ENCODE measurements at regions not wholly inside any gene's neighbourhood (a gene's known extent, or its start where the extent isn't known, plus 50 kb on each side); places are given as distances from the start of the nearest gene placed in this dataset.

DNA sequence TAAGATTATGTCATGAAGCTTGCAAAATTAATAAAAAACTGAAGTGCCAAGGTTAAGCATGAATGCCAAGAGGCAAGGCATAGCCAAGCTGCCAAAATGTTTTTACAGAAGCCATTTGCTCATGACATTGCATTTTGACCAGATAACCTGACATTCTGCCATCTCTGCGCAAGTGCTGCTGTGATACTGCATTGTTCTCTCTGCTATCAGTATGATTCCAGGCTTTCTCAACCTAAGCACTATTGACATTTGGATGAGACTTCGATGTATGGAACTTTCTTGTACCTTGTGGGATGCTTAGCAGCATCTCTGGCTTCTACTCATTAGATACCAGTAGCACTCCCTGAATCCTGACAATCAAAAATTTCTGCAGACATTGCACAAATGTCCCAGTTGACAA, 139.2 kb downstream of the RASSF9 start (continued):
- TF ChIP-seq CBFB (CRISPR knock-in tag; IDR thresholded peaks at IDR 0.05) = no peak
- TF ChIP-seq SREBF2 (CRISPR knock-in tag; IDR thresholded peaks at IDR 0.05) = no peak
- TF ChIP-seq, protein P1, sequence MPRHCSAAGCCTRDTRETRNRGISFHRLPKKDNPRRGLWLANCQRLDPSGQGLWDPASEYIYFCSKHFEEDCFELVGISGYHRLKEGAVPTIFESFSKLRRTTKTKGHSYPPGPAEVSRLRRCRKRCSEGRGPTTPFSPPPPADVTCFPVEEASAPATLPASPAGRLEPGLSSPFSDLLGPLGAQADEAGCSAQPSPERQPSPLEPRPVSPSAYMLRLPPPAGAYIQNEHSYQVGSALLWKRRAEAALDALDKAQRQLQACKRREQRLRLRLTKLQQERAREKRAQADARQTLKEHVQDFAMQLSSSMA (CRISPR knock-in tag; IDR thresholded peaks at IDR 0.05) = no peak
- TF ChIP-seq, protein P2, sequence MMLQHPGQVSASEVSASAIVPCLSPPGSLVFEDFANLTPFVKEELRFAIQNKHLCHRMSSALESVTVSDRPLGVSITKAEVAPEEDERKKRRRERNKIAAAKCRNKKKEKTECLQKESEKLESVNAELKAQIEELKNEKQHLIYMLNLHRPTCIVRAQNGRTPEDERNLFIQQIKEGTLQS (IDR thresholded peaks at IDR 0.05) = no peak
- TF ChIP-seq, protein P2 (CRISPR knock-in tag; conservative IDR thresholded peaks at IDR 0.05) = no peak
- TF ChIP-seq, protein P3, sequence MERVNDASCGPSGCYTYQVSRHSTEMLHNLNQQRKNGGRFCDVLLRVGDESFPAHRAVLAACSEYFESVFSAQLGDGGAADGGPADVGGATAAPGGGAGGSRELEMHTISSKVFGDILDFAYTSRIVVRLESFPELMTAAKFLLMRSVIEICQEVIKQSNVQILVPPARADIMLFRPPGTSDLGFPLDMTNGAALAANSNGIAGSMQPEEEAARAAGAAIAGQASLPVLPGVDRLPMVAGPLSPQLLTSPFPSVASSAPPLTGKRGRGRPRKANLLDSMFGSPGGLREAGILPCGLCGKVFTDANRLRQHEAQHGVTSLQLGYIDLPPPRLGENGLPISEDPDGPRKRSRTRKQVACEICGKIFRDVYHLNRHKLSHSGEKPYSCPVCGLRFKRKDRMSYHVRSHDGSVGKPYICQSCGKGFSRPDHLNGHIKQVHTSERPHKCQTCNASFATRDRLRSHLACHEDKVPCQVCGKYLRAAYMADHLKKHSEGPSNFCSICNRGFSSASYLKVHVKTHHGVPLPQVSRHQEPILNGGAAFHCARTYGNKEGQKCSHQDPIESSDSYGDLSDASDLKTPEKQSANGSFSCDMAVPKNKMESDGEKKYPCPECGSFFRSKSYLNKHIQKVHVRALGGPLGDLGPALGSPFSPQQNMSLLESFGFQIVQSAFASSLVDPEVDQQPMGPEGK (CRISPR knock-in tag; IDR thresholded peaks at IDR 0.05; ENCODE audit: borderline replicate concordance) = no peak
- no peak for TF ChIP-seq MCM3 (IDR thresholded peaks at IDR 0.05)
- TF ChIP-seq, protein P4, sequence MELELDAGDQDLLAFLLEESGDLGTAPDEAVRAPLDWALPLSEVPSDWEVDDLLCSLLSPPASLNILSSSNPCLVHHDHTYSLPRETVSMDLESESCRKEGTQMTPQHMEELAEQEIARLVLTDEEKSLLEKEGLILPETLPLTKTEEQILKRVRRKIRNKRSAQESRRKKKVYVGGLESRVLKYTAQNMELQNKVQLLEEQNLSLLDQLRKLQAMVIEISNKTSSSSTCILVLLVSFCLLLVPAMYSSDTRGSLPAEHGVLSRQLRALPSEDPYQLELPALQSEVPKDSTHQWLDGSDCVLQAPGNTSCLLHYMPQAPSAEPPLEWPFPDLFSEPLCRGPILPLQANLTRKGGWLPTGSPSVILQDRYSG (tag; conservative IDR thresholded peaks at IDR 0.05; ENCODE audit: low read depth) = no peak
- no peak for TF ChIP-seq CBX1 (IDR thresholded peaks at IDR 0.05; ENCODE audit: low read depth)
- TF ChIP-seq, protein P5, sequence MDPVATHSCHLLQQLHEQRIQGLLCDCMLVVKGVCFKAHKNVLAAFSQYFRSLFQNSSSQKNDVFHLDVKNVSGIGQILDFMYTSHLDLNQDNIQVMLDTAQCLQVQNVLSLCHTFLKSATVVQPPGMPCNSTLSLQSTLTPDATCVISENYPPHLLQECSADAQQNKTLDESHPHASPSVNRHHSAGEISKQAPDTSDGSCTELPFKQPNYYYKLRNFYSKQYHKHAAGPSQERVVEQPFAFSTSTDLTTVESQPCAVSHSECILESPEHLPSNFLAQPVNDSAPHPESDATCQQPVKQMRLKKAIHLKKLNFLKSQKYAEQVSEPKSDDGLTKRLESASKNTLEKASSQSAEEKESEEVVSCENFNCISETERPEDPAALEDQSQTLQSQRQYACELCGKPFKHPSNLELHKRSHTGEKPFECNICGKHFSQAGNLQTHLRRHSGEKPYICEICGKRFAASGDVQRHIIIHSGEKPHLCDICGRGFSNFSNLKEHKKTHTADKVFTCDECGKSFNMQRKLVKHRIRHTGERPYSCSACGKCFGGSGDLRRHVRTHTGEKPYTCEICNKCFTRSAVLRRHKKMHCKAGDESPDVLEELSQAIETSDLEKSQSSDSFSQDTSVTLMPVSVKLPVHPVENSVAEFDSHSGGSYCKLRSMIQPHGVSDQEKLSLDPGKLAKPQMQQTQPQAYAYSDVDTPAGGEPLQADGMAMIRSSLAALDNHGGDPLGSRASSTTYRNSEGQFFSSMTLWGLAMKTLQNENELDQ (CRISPR knock-in tag; IDR thresholded peaks at IDR 0.05; ENCODE audit: borderline replicate concordance) = no peak

All from K562 (cell line).